ENCODE measurements at regions not wholly inside any gene's neighbourhood (a gene's known extent, or its start where the extent isn't known, plus 50 kb on each side); places are given as distances from the start of the nearest gene placed in this dataset.

DNA sequence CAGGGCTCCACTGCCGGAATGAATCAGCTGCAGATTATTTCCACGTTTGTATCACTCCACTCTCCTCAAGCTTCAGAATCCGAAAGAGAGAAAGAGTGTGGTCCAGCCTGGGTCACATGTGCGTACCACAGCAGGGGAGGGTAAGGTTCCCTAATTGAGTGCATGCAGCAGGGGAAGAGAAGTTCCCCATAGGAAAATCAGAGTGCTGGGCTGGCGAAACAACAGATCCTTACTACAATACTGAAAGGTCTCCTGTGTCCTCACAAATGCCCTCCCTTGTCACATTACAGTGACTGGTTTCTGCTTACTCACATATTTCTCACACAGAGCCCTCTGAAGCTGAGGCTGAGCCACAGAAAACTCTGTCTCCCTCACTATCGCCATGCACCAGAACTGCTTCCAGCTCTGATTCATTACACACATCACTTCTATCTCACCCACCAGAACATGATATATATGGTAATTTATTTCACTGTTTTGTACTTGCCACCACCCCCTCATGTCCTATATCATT is 532.2 kb upstream of the TUSC1 start:
- TF ChIP-seq, protein P1, sequence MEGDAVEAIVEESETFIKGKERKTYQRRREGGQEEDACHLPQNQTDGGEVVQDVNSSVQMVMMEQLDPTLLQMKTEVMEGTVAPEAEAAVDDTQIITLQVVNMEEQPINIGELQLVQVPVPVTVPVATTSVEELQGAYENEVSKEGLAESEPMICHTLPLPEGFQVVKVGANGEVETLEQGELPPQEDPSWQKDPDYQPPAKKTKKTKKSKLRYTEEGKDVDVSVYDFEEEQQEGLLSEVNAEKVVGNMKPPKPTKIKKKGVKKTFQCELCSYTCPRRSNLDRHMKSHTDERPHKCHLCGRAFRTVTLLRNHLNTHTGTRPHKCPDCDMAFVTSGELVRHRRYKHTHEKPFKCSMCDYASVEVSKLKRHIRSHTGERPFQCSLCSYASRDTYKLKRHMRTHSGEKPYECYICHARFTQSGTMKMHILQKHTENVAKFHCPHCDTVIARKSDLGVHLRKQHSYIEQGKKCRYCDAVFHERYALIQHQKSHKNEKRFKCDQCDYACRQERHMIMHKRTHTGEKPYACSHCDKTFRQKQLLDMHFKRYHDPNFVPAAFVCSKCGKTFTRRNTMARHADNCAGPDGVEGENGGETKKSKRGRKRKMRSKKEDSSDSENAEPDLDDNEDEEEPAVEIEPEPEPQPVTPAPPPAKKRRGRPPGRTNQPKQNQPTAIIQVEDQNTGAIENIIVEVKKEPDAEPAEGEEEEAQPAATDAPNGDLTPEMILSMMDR (IDR thresholded peaks at IDR 0.05), result no peak
- TF ChIP-seq POLR2A (IDR thresholded peaks at IDR 0.05), result no peak
